NCI-H2081 treated with DMSO at 0.1 percent for 48 hours (cell line): ENCODE measurements at regions not wholly inside any gene's neighbourhood (a gene's known extent, or its start where the extent isn't known, plus 50 kb on each side); places are given as distances from the start of the nearest gene placed in this dataset.
"Not testable (repeated sequence)": the region's sequence is repeated elsewhere in the genome, so short reads cannot be mapped to it uniquely, and the experiment has no call there.

ENCODE experiments used
- DNase-seq: peaks from one replicate; lab custom pipeline; 2025; lab: John Stamatoyannopoulos, UW

GRCh38 chr9:108444400-108445358, 411.1 kb downstream of the ACTL7B start:
- peak; percentile 34 for DNase-seq

DNA sequence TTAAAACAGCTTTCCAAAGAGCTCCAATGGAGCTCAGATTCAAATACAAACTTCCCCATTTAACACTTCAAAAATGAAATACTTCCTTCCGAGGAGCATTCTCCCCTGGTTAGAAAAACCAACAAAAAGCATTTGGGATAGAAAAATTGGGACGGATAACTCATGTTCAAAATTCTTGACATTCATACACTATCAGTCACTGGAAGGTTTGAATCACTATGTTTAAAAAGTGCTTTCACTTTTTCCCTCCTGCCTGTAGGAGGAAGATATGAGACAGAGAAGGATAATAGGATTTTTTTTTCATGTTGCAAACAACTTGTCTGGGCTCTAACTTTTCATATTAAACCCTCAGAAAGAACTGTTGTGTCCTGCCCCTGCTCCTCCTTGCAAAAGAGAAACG, 412.0 kb downstream of the ACTL7B start:
- no peak for DNase-seq

DNA sequence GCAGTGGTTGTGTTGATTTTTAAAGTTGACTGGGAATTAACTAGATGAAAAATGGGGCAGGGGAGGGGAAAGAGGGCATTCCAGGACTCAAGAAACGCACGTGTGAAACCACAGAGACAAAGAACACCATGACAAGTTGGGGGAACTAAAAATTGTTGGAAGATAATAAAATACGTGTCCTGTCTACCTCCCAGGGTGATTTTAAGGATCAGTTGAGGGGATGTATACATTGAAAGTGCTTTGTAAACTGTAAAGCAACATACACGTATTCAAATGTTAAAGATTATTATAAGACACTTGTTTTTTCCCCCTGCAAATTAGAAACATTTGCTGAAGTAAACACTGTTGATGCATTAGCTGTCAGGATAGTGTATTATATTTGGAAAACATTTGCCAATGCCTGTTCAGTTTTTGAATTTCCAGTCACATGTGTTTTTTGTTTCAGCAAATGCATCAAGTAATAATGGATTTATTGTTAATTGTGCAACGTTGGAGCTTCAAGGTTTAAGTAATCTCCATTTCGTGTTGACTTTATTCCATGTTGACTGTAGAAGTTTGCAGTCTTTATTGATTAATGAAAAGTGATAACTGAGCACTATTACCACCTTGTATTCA, 412.7 kb downstream of the ACTL7B start:
- no peak for DNase-seq

DNA sequence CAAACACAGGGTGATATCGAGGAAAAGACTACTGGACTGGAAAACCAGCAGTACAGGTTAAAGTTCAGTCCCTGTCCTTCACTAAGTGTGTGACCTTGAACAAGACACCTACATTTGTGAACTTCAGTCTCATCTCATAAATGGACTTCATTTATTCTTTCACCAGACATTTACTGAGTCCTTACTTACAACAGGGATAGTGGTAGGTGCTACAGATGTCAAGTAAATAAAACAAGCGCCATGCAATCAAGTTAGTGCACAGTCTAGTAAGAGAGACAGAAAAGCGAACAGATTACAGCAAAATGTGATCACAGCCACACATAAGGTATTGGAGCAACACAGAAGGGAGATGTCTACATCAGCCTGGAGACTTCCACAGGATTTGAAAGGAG, 413.2 kb downstream of the ACTL7B start:
- DNase-seq: no peak

DNA sequence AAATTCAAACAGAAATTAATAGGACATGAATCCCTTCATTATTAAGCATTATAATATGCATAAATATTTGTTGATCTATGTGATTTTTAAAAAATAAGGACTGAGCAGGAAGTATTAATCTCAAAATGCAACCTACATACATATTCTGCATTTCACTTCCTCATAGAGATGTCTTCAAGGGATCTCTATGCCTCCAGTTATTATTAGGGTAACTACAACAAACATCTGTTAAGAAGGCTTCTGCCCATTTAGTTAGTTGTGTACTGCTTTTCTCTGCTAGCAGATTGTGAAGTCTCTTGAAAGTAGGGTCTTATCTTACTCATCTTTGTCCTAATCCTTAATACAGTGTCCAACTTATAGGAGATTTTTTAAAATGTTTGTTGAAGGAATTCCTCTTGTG, 414.1 kb downstream of the ACTL7B start:
- no peak for DNase-seq

- no peak for DNase-seq
These were observed 414.5 kb downstream of the ACTL7B start for GRCh38 chr9:108441251-108441650.

- DNase-seq: no peak
These were observed 415.8 kb downstream of the ACTL7B start for GRCh38 chr9:108439947-108440346.

DNA sequence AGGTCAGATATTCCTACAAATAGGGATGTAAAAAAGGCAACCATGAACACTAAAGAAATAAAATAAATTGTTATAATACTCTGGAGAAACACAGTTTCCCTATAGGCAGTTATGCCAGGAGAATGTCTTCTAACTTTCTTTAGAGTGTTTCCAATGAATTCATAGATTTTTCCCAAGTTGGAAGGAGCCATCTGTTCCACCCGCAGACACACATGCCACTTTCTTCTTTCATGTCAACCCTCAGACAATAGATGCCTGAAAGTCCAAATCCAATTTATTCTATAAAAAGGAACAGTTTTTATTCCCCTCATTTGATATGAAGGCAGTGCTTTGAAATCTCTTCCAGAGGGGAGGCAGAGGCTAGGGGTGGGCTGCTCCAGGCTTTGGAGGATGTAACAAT, 418.1 kb downstream of the ACTL7B start:
- no peak for DNase-seq

DNA sequence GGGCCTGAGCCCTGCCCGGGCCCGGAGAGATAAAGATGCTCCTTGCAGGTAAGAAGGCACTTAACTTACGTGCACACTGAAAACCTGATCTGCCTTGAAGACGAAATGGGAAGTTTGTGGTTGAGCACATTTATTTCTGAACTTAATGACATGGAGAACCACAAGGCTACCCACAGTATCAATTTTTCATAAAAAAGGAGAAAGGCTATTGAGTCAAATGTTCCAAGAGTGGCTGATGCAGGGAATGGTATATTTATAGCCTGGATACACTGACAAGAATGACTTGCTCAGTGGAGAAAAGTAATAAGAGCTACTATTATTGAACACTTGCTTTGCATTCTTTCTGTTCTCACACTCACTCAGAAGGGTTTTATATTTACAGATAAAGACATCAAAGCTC, 419.3 kb downstream of the ACTL7B start:
- no peak for DNase-seq

DNA sequence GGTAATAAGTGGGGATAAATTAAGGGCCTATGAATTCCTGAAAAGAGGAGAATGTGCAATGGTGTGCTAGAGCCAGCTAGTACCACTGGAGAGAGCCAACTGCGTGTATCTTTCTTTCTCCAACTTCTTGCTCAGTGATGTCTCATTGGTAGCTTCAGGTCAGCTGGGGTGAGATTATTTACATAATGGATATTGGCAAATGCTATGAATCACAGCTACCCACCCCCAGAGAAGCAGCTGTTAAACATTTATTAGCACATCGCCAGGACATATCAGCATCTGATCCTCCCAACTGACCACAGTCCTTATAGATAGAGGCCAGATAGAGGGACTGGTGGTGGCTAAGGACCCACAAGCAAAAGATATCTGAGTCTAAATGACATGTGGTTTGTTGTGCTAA, 421.3 kb downstream of the ACTL7B start:
- DNase-seq: no peak

- DNase-seq: no peak
These were observed 421.8 kb downstream of the ACTL7B start for GRCh38 chr9:108434036-108434435.

- DNase-seq: no peak
These were observed 425.1 kb downstream of the ACTL7B start for GRCh38 chr9:108430655-108431054.

DNA sequence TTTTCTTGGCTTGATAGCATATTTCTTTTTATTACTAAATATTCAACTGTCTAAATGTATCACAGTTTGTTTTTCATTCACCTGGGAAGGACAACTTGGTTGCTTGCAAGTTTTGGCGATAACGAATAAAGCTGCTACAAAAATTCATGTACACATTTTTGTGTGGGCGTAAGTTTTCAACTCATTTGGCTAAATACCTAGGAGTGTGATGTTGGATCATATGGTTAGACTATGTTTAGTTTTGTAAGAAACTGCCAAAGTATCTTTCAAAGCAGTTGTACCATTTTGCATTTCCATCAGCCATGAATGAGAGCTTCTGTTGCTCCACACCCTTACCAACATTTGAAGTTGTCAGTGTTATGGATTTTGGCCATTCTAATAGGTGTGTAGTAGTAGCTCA, 428.0 kb downstream of the ACTL7B start:
- no peak for DNase-seq

DNA sequence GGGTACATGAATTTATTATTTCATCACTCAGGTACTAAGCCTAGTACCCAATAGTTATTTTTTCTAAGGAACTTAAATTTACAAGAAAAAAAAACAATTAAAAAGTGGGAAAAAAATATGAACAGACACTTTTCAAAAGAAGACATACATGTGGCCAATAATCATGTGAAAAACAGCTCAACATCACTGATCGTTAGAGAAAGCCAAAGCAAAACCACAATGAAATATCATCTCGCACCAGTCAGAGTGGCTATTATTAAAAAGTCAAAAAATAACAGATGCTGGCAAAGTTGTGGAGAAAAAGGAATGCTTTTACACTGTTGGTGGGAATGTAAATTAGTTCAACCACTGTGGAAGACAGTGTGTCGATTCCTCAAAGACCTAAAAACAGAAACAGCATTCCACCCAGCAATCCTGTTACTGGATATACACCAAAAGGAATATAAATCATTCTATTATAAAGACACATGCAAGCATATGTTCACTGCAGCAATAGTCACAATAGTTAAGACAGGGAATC, 429.3 kb downstream of the ACTL7B start:
- not testable (repeated sequence) for DNase-seq

DNA sequence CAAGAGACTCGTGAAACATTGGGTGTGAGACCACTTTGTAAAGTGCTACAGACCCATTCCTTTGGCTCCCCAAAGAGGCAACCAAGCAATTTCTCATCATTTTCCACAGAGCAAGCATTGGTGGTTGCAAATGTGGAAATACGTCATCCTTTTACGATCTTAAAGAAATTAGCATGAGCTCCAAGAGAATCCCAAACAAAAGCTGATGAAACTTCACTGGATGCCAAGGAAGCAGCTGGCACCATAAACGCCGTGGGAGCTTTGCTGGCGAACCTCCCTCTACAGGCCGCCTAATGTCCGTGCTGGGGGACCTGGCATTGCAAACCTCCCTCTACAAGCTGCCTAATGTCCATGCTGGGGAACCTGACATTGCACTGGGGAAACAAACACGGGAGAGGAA, 432.4 kb downstream of the ACTL7B start:
- no peak for DNase-seq

DNA sequence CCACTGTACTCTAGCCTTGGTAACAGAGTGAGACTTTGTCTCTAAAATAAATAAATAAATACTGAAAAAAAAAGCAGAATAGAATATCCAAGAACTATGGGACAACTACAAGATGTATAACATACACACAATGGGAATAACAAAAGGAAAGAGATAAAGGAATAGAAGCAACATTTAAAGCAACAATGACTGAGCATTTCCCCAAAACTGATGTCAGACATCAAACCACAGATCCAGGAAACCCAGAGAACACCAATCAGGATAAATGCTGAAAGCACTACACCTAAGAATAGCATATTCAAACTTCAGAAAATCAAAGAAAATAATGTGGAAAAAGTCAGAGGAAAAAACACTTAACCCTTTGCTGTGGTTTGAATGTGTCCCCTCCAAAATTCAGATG, 436.4 kb downstream of the ACTL7B start:
- DNase-seq: no peak

DNA sequence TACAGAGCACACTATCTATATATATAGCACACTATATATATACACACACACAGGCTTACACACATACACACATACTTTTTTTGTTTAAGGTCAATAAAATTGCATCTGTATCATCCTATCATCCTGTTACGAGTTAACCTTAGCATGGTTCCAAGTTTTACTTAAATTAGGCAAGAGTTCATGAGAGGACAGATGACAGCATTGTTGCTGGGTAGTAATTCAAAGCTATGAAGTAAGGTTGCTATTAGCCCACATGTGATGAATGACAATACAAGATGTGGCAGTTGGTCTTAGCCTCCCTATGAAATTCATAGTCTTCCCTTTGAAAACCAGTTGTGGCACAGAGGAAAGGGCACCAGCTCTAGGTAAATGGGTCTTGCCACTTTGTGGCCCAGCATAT, 438.1 kb downstream of the ACTL7B start:
- DNase-seq: no peak

DNA sequence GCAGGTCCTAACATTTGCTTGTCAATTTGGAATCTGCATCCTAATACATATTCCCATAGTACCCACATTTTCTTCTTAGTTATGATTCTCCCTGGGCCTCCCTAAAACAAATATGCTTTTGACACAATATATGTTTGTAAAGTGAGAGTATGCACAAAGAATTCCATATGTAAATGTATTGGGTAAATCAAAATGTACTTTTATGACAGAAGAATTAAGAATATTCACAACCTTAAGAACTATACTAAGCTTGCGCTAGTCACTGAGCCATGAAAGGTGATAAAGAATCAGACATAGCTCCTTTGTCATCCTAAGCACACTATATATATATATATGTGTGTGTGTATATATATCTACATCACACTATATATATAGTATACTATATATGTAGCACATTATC, 438.5 kb downstream of the ACTL7B start:
- DNase-seq: no peak

DNA sequence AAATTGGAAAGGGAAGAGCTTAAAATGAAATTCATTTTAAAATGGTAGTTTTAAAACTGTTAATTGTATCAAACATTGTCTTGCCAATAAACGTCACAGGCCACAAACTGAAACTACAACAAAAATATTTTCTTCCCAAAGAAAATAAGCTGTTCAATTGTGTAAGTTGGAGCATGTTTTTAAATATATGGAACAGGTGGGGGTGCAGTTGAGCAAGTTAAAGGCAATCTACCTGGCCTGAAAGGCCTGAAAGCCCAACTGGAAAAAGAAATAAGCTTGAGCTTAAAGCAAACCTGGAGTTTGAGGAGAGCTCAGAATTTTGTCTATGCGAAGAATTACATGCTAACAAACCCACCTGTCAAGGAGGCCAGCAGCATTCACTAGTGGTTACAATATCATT, 439.5 kb downstream of the ACTL7B start:
- DNase-seq: no peak

DNA sequence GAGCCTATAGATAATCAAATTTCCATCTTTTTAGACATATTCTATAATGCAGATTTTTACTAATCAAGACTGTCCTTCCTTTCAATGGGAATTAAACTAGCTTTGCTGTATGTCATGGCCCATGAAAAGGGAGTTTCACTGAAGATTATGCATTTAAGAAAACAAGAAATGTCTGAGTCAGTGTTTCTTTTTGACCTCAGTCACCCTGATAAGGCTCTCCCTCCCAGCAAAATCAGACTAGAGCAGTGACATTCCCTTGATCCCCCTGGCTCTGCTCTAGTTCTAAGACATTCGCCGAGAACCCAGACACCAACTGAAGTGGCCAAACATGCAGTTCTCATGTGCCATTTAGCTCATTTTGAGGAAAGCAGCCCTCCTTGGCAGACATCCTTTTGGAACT, 442.0 kb downstream of the ACTL7B start:
- DNase-seq: no peak

GRCh38 chr9:108412755-108413154, 443.0 kb downstream of the ACTL7B start:
- no peak for DNase-seq

GRCh38 chr9:108411632-108412031, 444.2 kb downstream of the ACTL7B start:
- no peak for DNase-seq

- DNase-seq: no peak
These were observed 445.6 kb downstream of the ACTL7B start for GRCh38 chr9:108410161-108410560.
